SJCRH30 (cell line): ENCODE measurements at regions not wholly inside any gene's neighbourhood (a gene's known extent, or its start where the extent isn't known, plus 50 kb on each side); places are given as distances from the start of the nearest gene placed in this dataset.

ENCODE experiments used
- DNase-seq, 2 experiments: peaks; one replicate each; pipeline ENCODE4 v3.0.0-alpha.2; 2015 to 2020
- H3K27ac ChIP-seq: fragments of 250-450 bp; sonication (Bioruptor Pico); 2 replicates; pipeline ENCODE4 v1.5.1; 2020; ENCODE audit warnings: mild to moderate bottlenecking, moderate library complexity
- H3K27me3 ChIP-seq: fragments of 250-450 bp; sonication (Bioruptor Pico); 2 replicates; pipeline ENCODE4 v1.5.1; 2020; ENCODE audit warnings: mild to moderate bottlenecking, moderate library complexity
- H3K36me3 ChIP-seq: fragments of 250-450 bp; sonication (Bioruptor Pico); 2 replicates; pipeline ENCODE4 v1.5.1; 2020; ENCODE audit warnings: mild to moderate bottlenecking, moderate library complexity
- H3K4me1 ChIP-seq: fragments of 250-450 bp; sonication (Bioruptor Pico); 2 replicates; pipeline ENCODE4 v1.5.1; 2020; ENCODE audit warnings: mild to moderate bottlenecking, moderate library complexity
- H3K4me3 ChIP-seq: fragments of 250-450 bp; sonication (Bioruptor Pico); 2 replicates; pipeline ENCODE4 v1.5.1; 2020; ENCODE audit warnings: mild to moderate bottlenecking, moderate library complexity
- H3K9me3 ChIP-seq: fragments of 250-450 bp; sonication (Bioruptor Pico); replicated peaks from 2 replicates; pipeline ENCODE4 v1.5.1; 2020; ENCODE audit warnings: mild to moderate bottlenecking, moderate library complexity

DNA sequence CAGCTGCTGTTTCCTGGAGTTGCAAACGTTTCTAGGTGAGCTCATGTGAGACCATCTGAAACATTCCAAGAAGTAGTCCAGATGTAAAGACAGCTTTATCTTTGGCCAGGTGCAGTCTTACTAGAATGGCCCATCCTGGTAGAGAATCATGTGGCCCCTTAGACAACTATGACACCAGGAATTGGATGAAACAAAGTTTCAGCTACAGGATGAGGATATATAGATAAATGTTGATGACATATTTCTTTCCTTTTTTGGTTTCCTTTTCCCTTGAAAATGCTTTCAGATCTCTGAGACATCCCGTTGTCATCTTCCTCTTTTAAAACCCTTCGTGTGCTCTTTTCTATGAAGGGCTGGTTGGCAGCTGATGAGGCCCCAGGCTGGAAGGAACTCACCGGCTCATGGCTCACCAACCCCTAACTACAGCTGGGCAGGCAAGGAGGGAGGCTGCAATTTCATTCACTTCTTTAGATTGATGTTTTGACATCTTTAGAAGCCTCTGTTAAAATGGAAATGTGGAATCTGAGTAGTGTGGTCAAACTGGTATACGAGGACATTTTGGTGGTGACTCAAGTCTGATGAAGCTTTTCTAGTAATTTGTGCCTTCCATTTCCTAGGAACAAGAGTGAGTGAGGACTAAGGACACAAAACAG, 167.9 kb upstream of the TNFAIP3 start:
- peaks cover 25% of the 10 kb centered on the region for H3K4me1 ChIP-seq
- DNase-seq = no peak

GRCh38 chr6:137700161-137700560, 166.9 kb upstream of the TNFAIP3 start:
- no peak for DNase-seq
- H3K27me3 ChIP-seq = no peaks in the 10 kb centered on the region
- no peak overlapping the region for H3K4me3 ChIP-seq
- H3K27ac ChIP-seq = no peak overlapping the region
- H3K4me1 ChIP-seq = peaks cover 25% of the 10 kb centered on the region
- no peaks in the 10 kb centered on the region for H3K36me3 ChIP-seq
- no peaks in the 10 kb centered on the region for H3K9me3 ChIP-seq

More for the DNA sequence above, 167.9 kb upstream of the TNFAIP3 start:
- H3K36me3 ChIP-seq = no peaks in the 10 kb centered on the region
- H3K9me3 ChIP-seq = no peaks in the 10 kb centered on the region
- no peak overlapping the region for H3K27ac ChIP-seq
- no peak overlapping the region for H3K4me3 ChIP-seq
- no peaks in the 10 kb centered on the region for H3K27me3 ChIP-seq

GRCh38 chr6:137700751-137701477, 166.1 kb upstream of the TNFAIP3 start:
- peaks cover 30% of the 10 kb centered on the region for H3K4me1 ChIP-seq
- no peaks in the 10 kb centered on the region for H3K9me3 ChIP-seq
- no peaks in the 10 kb centered on the region for H3K36me3 ChIP-seq
- no peak overlapping the region for H3K27ac ChIP-seq
- no peak overlapping the region for H3K4me3 ChIP-seq
- no peaks in the 10 kb centered on the region for H3K27me3 ChIP-seq
- DNase-seq = no peak

- Histone ChIP-seq H3K4me1 (peaks cover 24% of the 10 kb centered on the region), H3K27me3 (no peaks in the 10 kb centered on the region), H3K4me3 (no peak overlapping the region), H3K9me3 (no peaks in the 10 kb centered on the region), H3K27ac (no peak overlapping the region), H3K36me3 (no peaks in the 10 kb centered on the region)
- no peak for DNase-seq
These were observed 165.1 kb upstream of the TNFAIP3 start for GRCh38 chr6:137701942-137702341.

DNA sequence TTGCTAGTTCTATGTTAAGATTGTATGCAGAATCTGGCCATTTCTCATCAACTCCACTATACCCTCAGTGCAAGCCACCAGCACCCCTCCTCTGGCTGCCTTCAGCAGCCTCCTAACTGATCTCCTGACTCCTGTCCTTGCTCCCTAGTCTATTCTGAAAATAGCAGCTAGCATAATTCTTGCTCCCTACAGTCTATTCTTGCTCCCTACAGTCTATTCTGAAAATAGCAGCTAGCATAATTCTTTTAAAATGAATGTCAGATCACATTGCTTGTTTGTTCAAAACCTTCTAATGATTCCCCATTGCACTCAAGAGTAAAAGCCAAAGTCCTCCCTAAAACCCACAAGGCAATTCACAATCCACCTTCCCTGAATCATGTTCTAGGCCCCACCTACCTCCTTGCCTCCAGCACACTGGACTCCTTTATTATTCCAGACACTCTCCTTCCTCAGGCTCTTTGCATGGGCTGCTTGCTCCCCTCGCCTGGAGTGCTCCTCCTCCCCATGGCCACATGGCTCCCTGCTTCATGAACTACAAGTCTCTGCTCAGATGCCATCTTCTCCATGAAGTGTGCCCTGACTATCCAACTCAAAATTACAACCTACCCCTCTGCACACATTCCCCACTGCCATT, 164.2 kb upstream of the TNFAIP3 start:
- Histone ChIP-seq H3K27me3 (no peaks in the 10 kb centered on the region), H3K4me1 (peaks cover 17% of the 10 kb centered on the region), H3K36me3 (no peaks in the 10 kb centered on the region), H3K4me3 (no peak overlapping the region), H3K27ac (no peak overlapping the region), H3K9me3 (no peaks in the 10 kb centered on the region)
- no peak for DNase-seq

- peak in 1 of 2 experiments; percentile 20 for DNase-seq
- Histone ChIP-seq H3K27me3 (no peaks in the 10 kb centered on the region), H3K9me3 (no peaks in the 10 kb centered on the region), H3K27ac (no peak overlapping the region), H3K4me1 (peaks cover 14% of the 10 kb centered on the region), H3K36me3 (no peaks in the 10 kb centered on the region), H3K4me3 (no peak overlapping the region)
These were observed 162.3 kb upstream of the TNFAIP3 start for GRCh38 chr6:137704802-137705159.

DNA sequence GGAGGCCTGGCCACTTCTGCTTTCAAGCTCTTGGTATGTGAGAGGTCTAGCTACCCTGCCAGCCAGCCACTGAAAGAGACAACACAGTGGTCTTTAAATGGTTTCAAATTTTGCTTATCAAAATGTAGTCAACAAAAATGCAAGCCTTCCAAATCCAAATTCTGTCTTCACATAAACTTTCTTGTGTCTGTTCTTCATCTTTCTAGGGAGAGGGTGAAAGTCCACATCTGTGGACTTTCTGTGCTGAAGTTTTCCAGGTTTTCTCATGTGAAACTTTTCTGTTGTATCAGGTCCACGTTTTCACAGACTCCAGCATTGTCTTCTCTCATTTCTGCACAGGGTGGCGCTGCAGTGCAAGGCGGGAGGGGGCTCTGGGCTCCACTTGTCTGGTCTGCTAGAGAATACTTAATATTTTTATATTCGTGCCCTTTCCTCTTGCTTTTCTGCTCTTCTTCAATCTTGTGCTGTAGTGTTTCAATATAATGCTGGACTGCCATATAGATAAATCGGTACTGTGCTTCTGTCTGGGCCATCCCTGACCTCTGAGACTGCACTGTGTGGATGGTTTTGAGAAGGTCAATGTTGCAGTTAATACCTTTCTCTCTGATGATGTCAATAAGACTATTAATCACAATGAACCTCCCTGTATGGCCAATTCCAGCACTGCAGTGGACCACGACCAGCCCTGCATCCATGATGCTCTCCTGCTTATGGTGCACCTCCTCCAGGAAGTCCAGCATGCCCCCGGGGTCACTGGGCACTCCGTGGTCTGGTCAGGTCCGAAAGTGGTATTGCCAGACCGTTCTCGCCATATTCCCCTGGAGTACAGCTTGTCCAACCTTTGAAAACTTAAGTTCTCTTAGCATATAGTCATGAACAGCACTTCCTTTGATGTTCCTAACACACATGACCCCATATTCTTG, 161.6 kb upstream of the TNFAIP3 start:
- H3K9me3 ChIP-seq = no peaks in the 10 kb centered on the region
- no peaks in the 10 kb centered on the region for H3K36me3 ChIP-seq
- H3K4me3 ChIP-seq = no peak overlapping the region
- no peak overlapping the region for H3K27ac ChIP-seq
- H3K4me1 ChIP-seq = peaks cover 14% of the 10 kb centered on the region
- no peaks in the 10 kb centered on the region for H3K27me3 ChIP-seq
- DNase-seq = peak; percentile 64 to 85

- Histone ChIP-seq H3K36me3 (no peaks in the 10 kb centered on the region), H3K4me1 (peaks cover 14% of the 10 kb centered on the region), H3K27me3 (no peaks in the 10 kb centered on the region), H3K4me3 (no peak overlapping the region), H3K27ac (no peak overlapping the region), H3K9me3 (no peaks in the 10 kb centered on the region)
- DNase-seq = no peak
These were observed 160.8 kb upstream of the TNFAIP3 start for GRCh38 chr6:137706083-137706750.

DNA sequence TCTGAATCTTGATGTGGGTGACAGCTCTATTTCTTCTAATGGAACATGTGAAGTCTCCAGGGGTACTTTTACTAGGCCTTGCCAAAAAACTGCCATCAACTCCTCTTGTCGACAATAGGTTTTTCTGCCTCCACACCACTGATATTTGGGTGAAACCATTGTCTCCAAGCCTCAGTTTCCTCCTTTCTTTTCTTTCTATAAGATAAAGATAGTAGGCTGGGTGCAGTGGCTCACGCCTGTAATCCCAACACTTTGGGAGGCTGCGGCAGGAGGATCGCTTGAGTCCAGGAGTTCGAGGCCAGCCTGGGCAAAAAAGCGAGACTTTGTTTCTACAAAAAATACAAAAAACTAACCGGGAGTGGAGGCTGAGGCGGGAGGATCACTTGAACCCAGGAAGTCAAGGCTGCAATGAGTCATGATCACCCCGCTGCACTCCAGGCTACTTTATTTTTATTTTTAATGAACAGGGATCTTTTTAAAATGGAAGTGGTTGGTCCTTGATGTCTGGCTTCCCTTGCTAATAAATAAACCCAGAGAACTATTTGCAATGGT, 159.9 kb upstream of the TNFAIP3 start:
- Histone ChIP-seq H3K9me3 (no peaks in the 10 kb centered on the region), H3K4me1 (peaks cover 14% of the 10 kb centered on the region), H3K27me3 (no peaks in the 10 kb centered on the region), H3K36me3 (no peaks in the 10 kb centered on the region), H3K4me3 (no peak overlapping the region), H3K27ac (no peak overlapping the region)
- no peak for DNase-seq

GRCh38 chr6:137707590-137708360, 159.3 kb upstream of the TNFAIP3 start:
- peak; percentile 82 to 90 for DNase-seq
- no peaks in the 10 kb centered on the region for H3K36me3 ChIP-seq
- peaks cover 14% of the 10 kb centered on the region for H3K4me1 ChIP-seq
- no peaks in the 10 kb centered on the region for H3K27me3 ChIP-seq
- peak overlapping the region; percentile 20; the same call in 1 of the 2 replicates for H3K27ac ChIP-seq
- no peak overlapping the region for H3K4me3 ChIP-seq
- no peaks in the 10 kb centered on the region for H3K9me3 ChIP-seq

GRCh38 chr6:137708481-137708880, 158.6 kb upstream of the TNFAIP3 start:
- Histone ChIP-seq H3K9me3 (no peaks in the 10 kb centered on the region), H3K27ac (peak overlapping the region; percentile 20; the same call in 1 of the 2 replicates), H3K4me1 (peaks cover 14% of the 10 kb centered on the region), H3K36me3 (no peaks in the 10 kb centered on the region), H3K4me3 (no peak overlapping the region), H3K27me3 (no peaks in the 10 kb centered on the region)
- no peak for DNase-seq

DNA sequence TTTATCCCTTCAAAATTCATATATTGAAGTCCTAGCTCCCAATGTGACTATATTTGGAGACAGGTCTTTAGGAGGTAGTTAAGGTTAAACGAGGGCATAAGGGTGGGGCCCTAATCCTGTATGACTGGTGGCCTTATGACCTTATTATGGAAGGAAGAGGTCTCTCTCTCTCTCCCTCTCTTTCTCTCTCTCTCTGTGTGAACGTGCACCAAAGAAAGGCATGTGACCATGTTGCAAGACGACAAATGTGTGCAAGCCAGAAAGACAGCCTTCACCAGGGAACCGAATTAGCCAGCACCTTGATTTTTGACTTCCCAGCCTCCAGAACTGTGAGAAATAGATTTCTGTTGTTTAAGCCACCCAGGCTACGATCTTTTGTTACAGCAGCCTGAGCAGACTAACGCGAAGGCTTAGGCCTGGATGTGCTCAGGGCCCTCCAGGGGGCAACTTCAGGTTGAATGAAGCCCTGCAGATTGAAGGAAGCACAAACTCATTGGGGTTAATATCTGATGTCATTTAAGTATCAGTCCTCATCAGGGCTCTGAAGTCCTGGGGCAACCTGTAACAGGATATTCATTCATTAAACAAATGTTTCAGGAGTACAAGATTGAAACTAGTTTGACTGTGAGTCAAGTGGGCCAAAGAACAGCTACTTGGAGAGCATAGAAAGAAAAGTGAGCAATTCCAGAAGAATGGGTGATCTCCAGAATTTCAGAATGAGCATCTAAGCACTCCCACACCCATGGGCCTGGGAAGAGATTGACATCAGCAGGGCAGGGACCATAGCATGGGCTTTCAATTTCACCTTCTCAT, 157.4 kb upstream of the TNFAIP3 start:
- no peak overlapping the region for H3K27ac ChIP-seq
- peaks cover 14% of the 10 kb centered on the region for H3K4me1 ChIP-seq
- H3K27me3 ChIP-seq = no peaks in the 10 kb centered on the region
- H3K4me3 ChIP-seq = no peak overlapping the region
- H3K9me3 ChIP-seq = no peaks in the 10 kb centered on the region
- DNase-seq = no peak
- H3K36me3 ChIP-seq = no peaks in the 10 kb centered on the region

DNA sequence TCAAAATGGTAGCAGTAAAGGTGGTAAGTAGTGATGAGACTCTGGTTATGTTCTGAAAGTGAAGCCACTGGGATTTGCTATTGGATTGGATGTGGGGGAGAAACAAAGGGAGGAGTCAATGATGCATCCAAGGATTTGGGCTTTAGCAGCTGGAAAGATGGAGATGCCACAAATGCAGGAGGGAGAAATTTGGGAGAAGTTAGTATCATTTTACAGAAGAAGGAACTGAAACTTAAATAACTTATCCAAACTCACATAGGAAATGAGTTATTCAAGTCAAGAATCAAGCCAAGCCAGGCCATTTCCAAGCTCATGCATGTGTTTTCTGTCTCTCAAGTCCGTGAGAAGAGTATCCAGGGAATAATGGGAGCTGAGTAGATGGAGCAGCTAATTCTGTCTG, 155.1 kb upstream of the TNFAIP3 start:
- Histone ChIP-seq H3K9me3 (no peaks in the 10 kb centered on the region), H3K27me3 (no peaks in the 10 kb centered on the region), H3K27ac (no peak overlapping the region), H3K36me3 (no peaks in the 10 kb centered on the region), H3K4me1 (peaks cover 16% of the 10 kb centered on the region), H3K4me3 (no peak overlapping the region)
- DNase-seq = no peak
